DND-41 (cell line): ENCODE measurements at regions not wholly inside any gene's neighbourhood (a gene's known extent, or its start where the extent isn't known, plus 50 kb on each side); places are given as distances from the start of the nearest gene placed in this dataset.

Experiments used
- ATAC-seq: fragments of 200-7000 bp; cut with Tn5 transposase; 3 replicates; pipeline ENCODE4 v1.9.1; 2021; ENCODE audit warnings: low read depth; ENCODE audit not compliant: insufficient read depth
- DNase-seq: peaks from one replicate; pipeline ENCODE4 v3.0.0-alpha.2; 2020
- H2AFZ ChIP-seq: 2 replicates; pipeline ENCODE4 v1.6.0; 2012; ENCODE audit warnings: low read depth, low read length
- H3K27ac ChIP-seq: 2 replicates; pipeline ENCODE4 v1.5.1; 2012; ENCODE audit warnings: low read length, inconsistent platforms
- H3K27me3 ChIP-seq: fragments of 200-600 bp; sonication (generic); 2 replicates; pipeline ENCODE4 v1.6.0; 2012; ENCODE audit warnings: low read length, mild to moderate bottlenecking, inconsistent platforms; ENCODE audit not compliant: insufficient read depth, poor library complexity
- H3K36me3 ChIP-seq: 2 replicates; pipeline ENCODE4 v1.5.1; 2012; ENCODE audit warnings: low read length, inconsistent platforms; ENCODE audit not compliant: insufficient read depth
- H3K4me1 ChIP-seq: 2 replicates; pipeline ENCODE4 v1.5.1; 2012; ENCODE audit warnings: mild to moderate bottlenecking, low read length; ENCODE audit not compliant: insufficient read depth
- H3K4me2 ChIP-seq: 2 replicates; pipeline ENCODE4 v1.6.0; 2012; ENCODE audit warnings: mild to moderate bottlenecking, moderate library complexity, low read length, inconsistent platforms; ENCODE audit not compliant: insufficient read depth
- H3K4me3 ChIP-seq, 2 experiments: fragments of 200-600 bp in 1 of 2; shearing (Covaris generic) in 1 of 2; 2 replicates each; pipeline ENCODE4 v1.5.1; 2012 to 2016; ENCODE audit warnings: inconsistent platforms in 2 of 2, low read length in 2 of 2, mild to moderate bottlenecking in 2 of 2, low read depth in 1 of 2, moderate library complexity in 1 of 2
- H3K79me2 ChIP-seq: 2 replicates; pipeline ENCODE4 v1.6.0; 2012; ENCODE audit warnings: low read length, inconsistent platforms; ENCODE audit not compliant: insufficient read depth
- H3K9ac ChIP-seq: 2 replicates; pipeline ENCODE4 v1.6.0; 2012; ENCODE audit warnings: low read depth, mild to moderate bottlenecking, inconsistent platforms, low read length, moderate library complexity
- H3K9me3 ChIP-seq: 2 replicates; pipeline ENCODE4 v1.5.1; 2012; ENCODE audit warnings: low read length, moderate library complexity, mild to moderate bottlenecking, inconsistent platforms; ENCODE audit not compliant: insufficient read depth, severe bottlenecking
- H4K20me1 ChIP-seq: 2 replicates; pipeline ENCODE4 v1.6.0; 2012; ENCODE audit warnings: low read length; ENCODE audit not compliant: insufficient read depth
- EZH2 ChIP-seq: IDR thresholded peaks from 3 replicates; pipeline ENCODE4 v1.6.1; 2012; ENCODE audit warnings: borderline replicate concordance, low read depth, mild to moderate bottlenecking, moderate library complexity, low read length, inconsistent platforms; ENCODE audit not compliant: severe bottlenecking
- TF ChIP-seq, protein P1 (sequence below): IDR thresholded peaks from 2 replicates; pipeline ENCODE4 v1.5.1; 2012; ENCODE audit warnings: borderline replicate concordance, low read length, moderate library complexity, mild to moderate bottlenecking; ENCODE audit not compliant: poor library complexity, severe bottlenecking; ENCODE audit errors: extremely low read depth

DNA sequence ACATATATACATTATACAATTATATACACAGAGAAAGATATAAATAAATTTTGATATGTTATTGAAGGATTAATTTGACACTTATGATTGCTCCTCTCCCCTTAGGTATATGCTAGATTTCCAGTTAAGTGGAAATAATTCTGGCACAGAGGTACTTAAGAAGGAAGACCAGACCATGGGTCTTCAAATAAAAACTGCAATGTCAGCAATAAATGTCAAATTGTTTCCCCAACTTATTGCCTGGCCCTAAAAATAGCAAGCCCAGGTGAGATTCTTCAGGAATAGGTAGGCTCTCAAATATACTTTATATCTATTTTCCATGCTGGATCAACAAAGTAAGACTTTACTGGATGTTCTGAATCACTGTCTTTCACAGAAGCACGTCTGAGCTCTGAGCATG lies 551.3 kb upstream of the STEAP1 start:
- ATAC-seq (no peak), DNase-seq (no peak)
- H3K4me2 ChIP-seq = no peak overlapping the region
- no peak overlapping the region for H3K9ac ChIP-seq
- H3K27ac ChIP-seq = no peak overlapping the region
- H4K20me1 ChIP-seq = no peaks in the 10 kb centered on the region
- H3K9me3 ChIP-seq = peaks cover 20% of the 10 kb centered on the region
- no peaks in the 10 kb centered on the region for H3K36me3 ChIP-seq
- no peaks in the 10 kb centered on the region for H3K79me2 ChIP-seq
- no peaks in the 10 kb centered on the region for H3K27me3 ChIP-seq
- H3K4me1 ChIP-seq = peaks cover 51% of the 10 kb centered on the region
- no peak for TF ChIP-seq EZH2
- TF ChIP-seq, protein P1, sequence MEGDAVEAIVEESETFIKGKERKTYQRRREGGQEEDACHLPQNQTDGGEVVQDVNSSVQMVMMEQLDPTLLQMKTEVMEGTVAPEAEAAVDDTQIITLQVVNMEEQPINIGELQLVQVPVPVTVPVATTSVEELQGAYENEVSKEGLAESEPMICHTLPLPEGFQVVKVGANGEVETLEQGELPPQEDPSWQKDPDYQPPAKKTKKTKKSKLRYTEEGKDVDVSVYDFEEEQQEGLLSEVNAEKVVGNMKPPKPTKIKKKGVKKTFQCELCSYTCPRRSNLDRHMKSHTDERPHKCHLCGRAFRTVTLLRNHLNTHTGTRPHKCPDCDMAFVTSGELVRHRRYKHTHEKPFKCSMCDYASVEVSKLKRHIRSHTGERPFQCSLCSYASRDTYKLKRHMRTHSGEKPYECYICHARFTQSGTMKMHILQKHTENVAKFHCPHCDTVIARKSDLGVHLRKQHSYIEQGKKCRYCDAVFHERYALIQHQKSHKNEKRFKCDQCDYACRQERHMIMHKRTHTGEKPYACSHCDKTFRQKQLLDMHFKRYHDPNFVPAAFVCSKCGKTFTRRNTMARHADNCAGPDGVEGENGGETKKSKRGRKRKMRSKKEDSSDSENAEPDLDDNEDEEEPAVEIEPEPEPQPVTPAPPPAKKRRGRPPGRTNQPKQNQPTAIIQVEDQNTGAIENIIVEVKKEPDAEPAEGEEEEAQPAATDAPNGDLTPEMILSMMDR = no peak
- H2AFZ ChIP-seq = no peak overlapping the region
- H3K4me3 ChIP-seq = no peak overlapping the region

DNA sequence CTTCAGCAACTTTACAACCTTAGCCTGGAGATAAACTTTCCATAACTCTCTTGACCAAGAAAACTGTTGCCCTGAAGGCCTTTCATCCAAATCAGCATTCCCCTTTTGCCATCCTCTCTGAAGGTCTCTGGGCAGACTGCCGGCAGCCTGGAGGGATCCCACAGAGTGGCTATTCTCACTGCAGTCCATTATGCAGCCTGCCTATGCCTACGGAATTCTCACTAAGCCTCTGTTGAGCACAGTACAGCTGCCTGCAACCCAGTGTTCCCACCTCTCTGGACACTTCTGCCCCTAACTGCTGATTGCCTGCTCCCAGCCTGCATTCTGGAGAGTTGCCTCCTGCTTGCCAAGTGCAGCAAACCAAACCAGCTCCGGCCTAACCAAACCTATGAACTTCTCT lies 548.9 kb upstream of the STEAP1 start:
- Histone ChIP-seq H3K27me3 (no peaks in the 10 kb centered on the region), H3K4me2 (peak overlapping the region; percentile 60), H3K36me3 (no peaks in the 10 kb centered on the region), H3K4me3 (peak overlapping the region in 1 of 2 experiments; percentile 3; a peak in 1 of 4 replicates), H3K27ac (peak overlapping the region; percentile 93), H3K79me2 (no peaks in the 10 kb centered on the region), H2AFZ (peak overlapping the region; percentile 28), H3K9me3 (peaks cover 15% of the 10 kb centered on the region), H4K20me1 (no peaks in the 10 kb centered on the region), H3K9ac (peak overlapping the region; percentile 43), H3K4me1 (peaks cover 65% of the 10 kb centered on the region)
- no peak for DNase-seq
- ATAC-seq = no peak
- TF ChIP-seq EZH2 = no peak
- TF ChIP-seq, protein P1 = no peak

DNA sequence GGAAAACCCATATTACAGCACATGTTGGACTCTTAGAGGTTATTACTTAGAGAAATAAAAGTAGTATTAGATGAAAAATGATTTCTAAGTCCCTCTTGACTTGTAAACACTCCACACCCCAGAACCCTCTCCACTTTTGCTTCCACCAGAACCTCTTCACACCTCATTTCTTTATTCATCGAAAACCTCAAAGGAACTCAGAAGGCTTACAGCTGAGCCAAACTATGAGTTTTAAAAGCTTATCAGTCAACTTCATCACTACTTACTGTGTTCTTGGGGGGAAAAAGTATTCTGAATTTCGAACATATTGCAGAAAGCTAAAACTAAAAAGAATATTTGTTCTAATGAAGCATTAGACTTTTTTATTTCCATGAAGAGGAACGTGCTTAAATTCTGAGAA lies 547.8 kb upstream of the STEAP1 start:
- Histone ChIP-seq H3K36me3 (no peaks in the 10 kb centered on the region), H3K9ac (peak overlapping the region; percentile 43), H3K4me2 (peak overlapping the region; percentile 60), H3K9me3 (peaks cover 7% of the 10 kb centered on the region), H3K4me1 (peaks cover 65% of the 10 kb centered on the region), H2AFZ (no peak overlapping the region), H3K4me3 (peak overlapping the region in 1 of 2 experiments; percentile 31; a peak in 1 of 4 replicates), H3K27ac (peak overlapping the region; percentile 93), H3K79me2 (no peaks in the 10 kb centered on the region), H4K20me1 (no peaks in the 10 kb centered on the region), H3K27me3 (no peaks in the 10 kb centered on the region)
- TF ChIP-seq EZH2 = no peak
- TF ChIP-seq, protein P1 = no peak
- DNase-seq = peak; percentile 55
- ATAC-seq = peak; percentile 69
